ENCODE measurements at regions not wholly inside any gene's neighbourhood (a gene's known extent, or its start where the extent isn't known, plus 50 kb on each side); places are given as distances from the start of the nearest gene placed in this dataset.
"Not testable (repeated sequence)": the region's sequence is repeated elsewhere in the genome, so short reads cannot be mapped to it uniquely, and the experiment has no call there.

DNA sequence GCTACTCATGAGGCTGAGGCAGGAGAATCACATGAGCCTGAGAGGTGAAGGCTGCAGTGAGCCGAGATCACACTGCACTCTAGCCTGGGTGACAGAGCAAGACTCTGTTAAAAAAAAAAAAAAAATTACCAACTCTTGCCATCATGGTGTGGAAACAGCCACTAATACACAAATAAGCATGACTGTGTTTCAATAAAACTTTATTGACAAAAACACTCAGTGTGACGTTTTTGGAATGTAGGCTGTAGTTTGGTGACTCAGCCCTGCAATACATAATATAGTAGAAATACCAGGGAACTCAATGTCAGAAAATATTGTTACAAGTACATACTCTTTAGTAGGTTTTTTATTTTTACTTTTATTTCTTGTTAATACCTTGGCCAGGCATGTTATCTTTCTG, 207.1 kb downstream of the CASP12 start:
- TF ChIP-seq, protein P1, sequence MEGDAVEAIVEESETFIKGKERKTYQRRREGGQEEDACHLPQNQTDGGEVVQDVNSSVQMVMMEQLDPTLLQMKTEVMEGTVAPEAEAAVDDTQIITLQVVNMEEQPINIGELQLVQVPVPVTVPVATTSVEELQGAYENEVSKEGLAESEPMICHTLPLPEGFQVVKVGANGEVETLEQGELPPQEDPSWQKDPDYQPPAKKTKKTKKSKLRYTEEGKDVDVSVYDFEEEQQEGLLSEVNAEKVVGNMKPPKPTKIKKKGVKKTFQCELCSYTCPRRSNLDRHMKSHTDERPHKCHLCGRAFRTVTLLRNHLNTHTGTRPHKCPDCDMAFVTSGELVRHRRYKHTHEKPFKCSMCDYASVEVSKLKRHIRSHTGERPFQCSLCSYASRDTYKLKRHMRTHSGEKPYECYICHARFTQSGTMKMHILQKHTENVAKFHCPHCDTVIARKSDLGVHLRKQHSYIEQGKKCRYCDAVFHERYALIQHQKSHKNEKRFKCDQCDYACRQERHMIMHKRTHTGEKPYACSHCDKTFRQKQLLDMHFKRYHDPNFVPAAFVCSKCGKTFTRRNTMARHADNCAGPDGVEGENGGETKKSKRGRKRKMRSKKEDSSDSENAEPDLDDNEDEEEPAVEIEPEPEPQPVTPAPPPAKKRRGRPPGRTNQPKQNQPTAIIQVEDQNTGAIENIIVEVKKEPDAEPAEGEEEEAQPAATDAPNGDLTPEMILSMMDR (conservative IDR thresholded peaks at IDR 0.05; ENCODE audit: low read depth) = no peak
- ChIA-PET POLR2A (ENCODE audit: low non-redundant PET) (no interaction called here), CTCF (no interaction called here)
- no peak overlapping the region for H3K27ac ChIP-seq
- DNase-seq (ENCODE audit: low spot score) = no peak

DNA sequence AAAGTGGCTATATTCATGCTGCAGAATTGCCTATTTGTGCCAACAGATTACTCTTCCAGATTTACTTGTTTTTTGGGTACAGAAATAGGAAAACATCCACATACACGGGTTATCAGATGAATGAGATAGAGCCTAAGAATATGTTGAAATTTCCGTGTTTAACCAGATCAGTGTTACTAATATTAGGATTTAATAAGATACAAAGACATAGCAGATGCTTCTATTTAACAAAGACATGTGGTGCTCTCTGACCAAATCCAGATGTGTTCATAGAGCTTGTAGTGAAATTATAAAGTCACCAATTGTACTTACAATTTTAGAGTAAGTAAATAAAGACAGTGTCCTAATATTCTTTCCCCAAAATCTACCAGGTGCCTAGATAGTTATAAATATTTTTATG, 208.0 kb downstream of the CASP12 start:
- ChIA-PET POLR2A (ENCODE audit: low non-redundant PET) (no interaction called here), CTCF (no interaction called here)
- DNase-seq (ENCODE audit: low spot score) = no peak
- TF ChIP-seq, protein P1 (conservative IDR thresholded peaks at IDR 0.05; ENCODE audit: low read depth) = no peak
- H3K27ac ChIP-seq = no peak overlapping the region

DNA sequence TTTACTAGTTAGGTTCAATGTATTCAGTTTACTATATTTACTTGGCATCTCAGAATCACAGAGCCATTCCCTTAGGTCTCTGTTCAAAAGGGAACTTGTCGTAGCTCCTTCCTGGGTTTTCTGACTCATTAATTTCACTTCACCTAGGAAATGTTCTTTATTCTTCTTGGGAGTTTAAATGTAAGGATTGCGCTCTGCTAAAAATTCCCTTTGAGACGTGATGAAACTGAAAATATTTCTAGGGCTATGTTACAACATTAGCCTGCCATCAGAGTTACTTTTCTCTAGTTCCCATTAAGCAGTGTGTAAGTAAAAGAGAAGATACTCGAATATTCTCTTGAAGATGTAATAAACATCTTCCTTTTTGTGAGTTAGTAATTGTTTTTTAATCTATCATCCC, 209.5 kb downstream of the CASP12 start:
- CTCF ChIA-PET = interaction anchor here (0.6 kb wide), 1 partner anchor 1677 kb away, joined by 4 read pairs; no protein-coding TSS in a partner anchor
- DNase-seq (ENCODE audit: low spot score) = no peak
- TF ChIP-seq, protein P1 (conservative IDR thresholded peaks at IDR 0.05; ENCODE audit: low read depth) = no peak
- H3K27ac ChIP-seq = no peak overlapping the region
- POLR2A ChIA-PET (ENCODE audit: low non-redundant PET) = no interaction called here

GRCh38 chr11:104682206-104682605, 216.1 kb downstream of the CASP12 start:
- TF ChIP-seq, protein P1 (conservative IDR thresholded peaks at IDR 0.05; ENCODE audit: low read depth) = no peak
- no peak for DNase-seq (ENCODE audit: low spot score)
- CTCF ChIA-PET = no interaction called here
- H3K27ac ChIP-seq = no peak overlapping the region
- POLR2A ChIA-PET (ENCODE audit: low non-redundant PET) = no interaction called here

DNA sequence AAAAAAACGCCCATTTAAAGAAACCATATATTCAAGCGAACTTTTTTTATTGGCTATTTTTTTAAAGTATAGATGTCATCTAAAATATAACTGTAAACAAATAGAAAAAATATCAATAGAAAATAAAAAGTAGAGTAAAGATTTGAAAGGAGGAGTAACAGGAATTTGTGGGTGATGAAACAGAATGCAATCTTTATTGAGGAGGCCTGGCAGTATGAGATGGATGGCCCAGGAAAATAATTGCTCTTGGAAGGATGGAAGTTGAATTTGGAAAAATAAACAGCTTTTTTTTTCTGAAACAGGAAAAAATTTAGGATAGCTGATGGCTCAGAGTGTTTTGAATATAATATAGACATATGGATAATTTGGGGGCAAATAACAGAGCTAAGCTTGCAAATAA, 219.0 kb downstream of the CASP12 start:
- no peak for DNase-seq (ENCODE audit: low spot score)
- CTCF ChIA-PET = interaction anchor here (0.5 kb wide), 1 partner anchor 267 kb away, joined by 3 read pairs; no protein-coding TSS in a partner anchor
- POLR2A ChIA-PET (ENCODE audit: low non-redundant PET) = no interaction called here
- TF ChIP-seq, protein P1 (conservative IDR thresholded peaks at IDR 0.05; ENCODE audit: low read depth) = no peak
- H3K27ac ChIP-seq = no peak overlapping the region

- H3K27ac ChIP-seq = no peak overlapping the region
- TF ChIP-seq, protein P1 (conservative IDR thresholded peaks at IDR 0.05; ENCODE audit: low read depth) = no peak
- ChIA-PET POLR2A (ENCODE audit: low non-redundant PET) (no interaction called here), CTCF (interaction anchor here (0.7 kb wide), 1 partner anchor 85 kb away, joined by 4 read pairs; no protein-coding TSS in a partner anchor)
- DNase-seq (ENCODE audit: low spot score) = no peak
Observed at GRCh38 chr11:104678408-104678807, 219.9 kb downstream of the CASP12 start.

- POLR2A ChIA-PET (ENCODE audit: low non-redundant PET); CTCF ChIA-PET; H3K27ac ChIP-seq; DNase-seq (ENCODE audit: low spot score): not testable (repeated sequence)
Observed at GRCh38 chr11:104677069-104677468, 221.2 kb downstream of the CASP12 start.
